EH (cell line): ENCODE measurements at regions not wholly inside any gene's neighbourhood (a gene's known extent, or its start where the extent isn't known, plus 50 kb on each side); places are given as distances from the start of the nearest gene placed in this dataset.

Experiments used
- DNase-seq: peaks from one replicate; pipeline ENCODE4 v3.0.0-alpha.2; 2015; ENCODE audit warnings: low read depth

- no peak for DNase-seq
Observed at GRCh38 chr3:56864090-56864489, 62.3 kb upstream of the ARHGEF3 start.

- DNase-seq = peak; percentile 82
Observed at GRCh38 chr3:56862352-56863062, 60.8 kb upstream of the ARHGEF3 start.

- DNase-seq = no peak
Observed at GRCh38 chr3:56861511-56861910, 59.8 kb upstream of the ARHGEF3 start.

GRCh38 chr3:56860939-56861338, 59.2 kb upstream of the ARHGEF3 start:
- DNase-seq = no peak

- DNase-seq = no peak
Observed at GRCh38 chr3:56860351-56860750, 58.6 kb upstream of the ARHGEF3 start.

GRCh38 chr3:56858331-56858730, 56.6 kb upstream of the ARHGEF3 start:
- no peak for DNase-seq

GRCh38 chr3:56857178-56857577, 55.4 kb upstream of the ARHGEF3 start:
- peak; percentile 8 for DNase-seq

GRCh38 chr3:56856752-56857151, 55.0 kb upstream of the ARHGEF3 start:
- DNase-seq = no peak

GRCh38 chr3:56855856-56856512, 54.2 kb upstream of the ARHGEF3 start:
- DNase-seq = peak; percentile 18

- no peak for DNase-seq
Observed at GRCh38 chr3:56854856-56855611, 53.3 kb upstream of the ARHGEF3 start.

GRCh38 chr3:56851966-56852884, 50.5 kb upstream of the ARHGEF3 start:
- peak; percentile 77 for DNase-seq
